Fibroblast of gingiva (primary cell): ENCODE measurements at regions not wholly inside any gene's neighbourhood (a gene's known extent, or its start where the extent isn't known, plus 50 kb on each side); places are given as distances from the start of the nearest gene placed in this dataset.

Experiments
- DNase-seq: peaks from one replicate; pipeline ENCODE4 v3.0.0-alpha.2; 2011; ENCODE audit warnings: low read depth

DNA sequence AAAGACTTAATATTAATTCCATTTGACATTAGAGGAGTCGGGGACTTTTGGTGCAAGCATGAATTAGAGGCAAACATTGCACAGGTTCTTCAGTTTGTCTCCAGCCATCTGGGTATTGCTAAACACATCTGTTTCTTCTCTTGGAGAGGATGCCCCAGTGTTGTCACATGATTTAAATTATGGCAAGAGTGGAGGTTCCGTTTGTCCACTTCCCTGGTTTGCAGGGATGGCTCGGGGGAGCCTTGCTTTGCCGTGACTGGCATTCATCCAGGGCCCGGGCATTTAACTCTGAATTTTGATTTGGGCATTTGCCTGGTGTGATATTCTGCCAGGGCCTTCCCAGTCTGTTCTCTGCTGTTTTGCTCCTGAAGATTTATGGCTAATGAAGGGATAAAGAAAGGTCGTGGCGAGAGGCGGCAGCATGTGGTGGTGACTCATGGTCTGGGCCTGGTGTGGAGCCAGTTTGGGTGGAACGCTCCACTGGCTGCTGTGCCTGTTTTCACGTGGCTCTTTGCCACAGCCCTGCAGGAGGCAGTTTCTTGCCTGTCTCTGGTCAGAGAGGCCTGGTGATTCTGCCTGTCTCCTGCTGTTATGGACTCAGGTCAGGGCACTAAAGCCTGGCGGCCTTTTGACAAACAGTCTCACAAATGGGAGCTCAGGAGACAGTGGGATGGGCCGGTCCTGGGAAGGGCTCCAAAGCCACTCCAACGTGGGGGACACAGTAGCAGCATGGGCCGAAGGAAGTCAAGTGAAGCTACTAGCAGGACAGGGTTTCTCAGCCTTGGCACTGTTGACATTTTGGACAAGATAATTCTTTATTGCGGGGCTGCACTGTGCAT is 99.4 kb upstream of the PGRMC2 start:
- peak; percentile 99 for DNase-seq

DNA sequence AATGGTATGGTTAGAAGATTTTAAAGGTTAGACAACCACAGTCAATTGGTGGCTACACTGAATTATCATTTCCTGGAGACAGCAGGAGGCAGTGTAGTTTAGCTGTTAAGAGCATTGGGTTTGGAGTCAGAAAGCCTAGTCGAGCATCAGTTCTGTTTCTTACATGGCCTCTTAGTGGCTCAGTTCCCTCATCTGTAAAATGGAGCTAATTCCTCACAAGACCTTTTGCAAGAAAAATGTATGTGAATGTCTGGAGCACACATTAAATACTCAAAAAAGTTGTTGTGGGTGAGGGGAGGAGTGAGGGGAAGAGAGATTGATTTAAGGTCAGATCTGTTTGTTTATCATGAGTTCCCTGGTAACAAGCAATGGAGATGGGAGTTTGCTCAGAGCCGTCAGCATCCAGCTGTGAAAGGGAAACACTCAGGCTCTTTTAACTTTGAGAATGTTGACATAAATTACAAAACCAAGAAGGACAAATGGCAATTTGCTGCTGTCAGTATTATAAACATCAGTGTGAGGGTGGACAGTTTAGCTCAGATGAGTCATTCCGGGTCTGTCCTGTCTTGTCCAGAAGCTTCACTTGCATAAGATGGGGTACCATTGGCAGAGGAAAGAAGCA is 98.2 kb upstream of the PGRMC2 start:
- DNase-seq, result peak; percentile 77

DNA sequence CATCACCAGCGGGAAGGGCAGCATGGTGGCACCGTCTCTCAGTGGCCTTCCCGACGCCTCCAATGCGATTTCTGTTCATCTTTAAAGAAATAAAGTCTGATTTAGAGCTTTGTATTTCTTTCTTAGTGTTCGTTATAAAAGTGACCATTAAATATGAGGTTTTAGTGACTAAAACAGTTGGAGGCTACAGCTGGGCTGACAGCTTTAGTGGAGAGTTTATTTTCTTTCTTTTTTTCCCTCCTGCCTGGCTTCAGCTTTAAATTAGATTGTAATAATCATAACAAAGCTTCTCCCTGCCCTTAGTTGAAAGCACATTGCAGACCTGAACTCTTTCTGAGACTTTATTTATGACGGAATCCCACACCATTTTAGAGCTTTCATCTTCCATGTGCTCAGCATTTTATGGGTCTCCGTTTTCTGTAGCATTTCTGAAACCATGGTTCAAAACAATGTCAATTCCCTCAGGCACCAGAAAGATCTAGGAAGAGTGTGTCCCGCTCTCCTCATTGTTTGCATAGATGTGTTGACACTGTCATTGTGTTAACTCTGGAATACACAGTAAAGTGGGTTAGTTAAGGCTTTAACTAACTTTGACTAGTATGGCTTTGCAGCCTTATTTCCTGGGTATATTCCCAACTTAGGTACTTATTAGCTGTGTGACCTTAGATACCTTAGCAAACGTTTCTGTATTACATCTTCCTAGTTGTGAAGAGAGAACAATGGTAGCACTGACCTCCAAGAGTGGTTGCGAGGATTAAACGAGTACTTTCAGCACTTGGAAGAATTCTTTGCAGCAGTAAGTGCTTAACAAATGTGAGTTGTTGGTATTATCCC is 97.4 kb upstream of the PGRMC2 start:
- DNase-seq, result no peak

DNA sequence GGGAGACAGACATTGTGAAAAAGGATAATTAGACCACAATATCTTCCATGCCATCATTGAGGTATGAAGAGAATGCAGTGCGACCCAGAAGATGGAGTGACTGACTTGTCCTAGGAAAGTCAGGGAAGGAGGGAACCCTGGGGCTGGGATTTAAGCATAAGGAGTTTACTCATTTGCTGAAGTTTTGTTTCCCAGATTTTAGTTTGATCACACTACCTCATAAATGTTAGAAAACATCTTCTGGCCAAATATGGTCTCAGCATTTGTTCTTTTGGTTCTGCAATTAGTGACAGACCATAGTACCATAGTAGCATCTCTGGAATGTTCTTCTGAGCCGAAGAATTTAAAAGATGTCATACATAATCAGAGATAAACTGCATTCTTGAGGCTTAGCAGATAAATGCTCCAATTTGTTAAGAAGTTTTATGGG is 96.5 kb upstream of the PGRMC2 start:
- DNase-seq, result peak; percentile 82

DNA sequence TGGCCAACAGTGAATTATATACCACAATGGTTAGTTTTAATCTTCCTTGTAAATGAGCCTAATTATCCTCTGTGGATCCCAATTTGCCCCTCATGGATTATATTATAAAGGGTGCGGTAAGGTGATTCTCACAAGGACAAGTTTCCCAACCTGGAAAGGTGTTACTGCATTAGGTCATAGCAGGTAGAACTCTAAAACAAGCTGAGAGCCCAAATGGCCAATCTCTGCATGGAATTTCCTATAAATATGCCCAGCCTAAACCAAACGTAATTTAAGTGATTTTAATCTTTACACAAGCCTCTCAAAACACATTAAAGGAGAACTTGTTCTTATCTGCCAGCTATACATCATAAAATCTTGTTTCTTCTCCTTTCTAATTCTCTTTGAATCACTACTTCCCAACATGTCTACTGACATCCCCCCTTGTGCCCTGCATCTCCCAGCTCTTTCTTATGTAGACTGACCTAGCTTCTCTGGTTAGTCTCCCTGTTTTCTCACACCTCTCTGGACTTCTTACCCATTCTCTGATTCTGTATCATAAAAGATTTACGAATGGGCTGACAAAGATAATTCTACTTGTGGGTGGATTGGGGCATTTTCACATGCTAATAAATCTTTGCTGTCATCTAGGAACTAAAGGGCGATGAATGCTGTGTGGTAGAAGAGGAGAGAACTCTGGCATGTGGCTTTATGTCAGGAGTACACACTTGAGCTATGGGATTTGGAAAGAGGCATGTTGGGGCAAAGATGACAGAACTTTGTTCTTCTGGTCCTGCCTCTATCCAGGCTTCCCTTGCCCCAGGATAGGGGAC is 94.3 kb upstream of the PGRMC2 start:
- DNase-seq, result no peak

DNA sequence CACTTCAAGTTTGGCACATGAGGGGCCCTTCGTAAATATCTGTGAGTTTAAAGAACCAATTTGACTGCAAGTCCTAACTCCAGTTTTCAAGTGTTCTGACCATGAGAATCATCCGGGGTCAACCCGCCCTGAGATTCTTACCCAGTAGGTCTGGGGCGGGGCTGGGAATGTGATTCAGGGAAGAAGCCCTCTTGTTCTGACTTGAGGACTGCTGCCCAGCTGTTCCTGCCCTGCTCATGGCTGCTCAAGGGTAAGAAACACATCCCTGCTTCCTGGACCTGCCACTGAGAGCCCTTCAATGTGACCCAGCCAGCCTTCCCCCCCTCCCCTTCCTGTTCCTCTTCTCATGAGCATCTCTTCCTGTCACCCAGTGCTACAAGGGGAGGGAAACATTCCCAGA is 92.7 kb upstream of the PGRMC2 start:
- DNase-seq, result no peak

DNA sequence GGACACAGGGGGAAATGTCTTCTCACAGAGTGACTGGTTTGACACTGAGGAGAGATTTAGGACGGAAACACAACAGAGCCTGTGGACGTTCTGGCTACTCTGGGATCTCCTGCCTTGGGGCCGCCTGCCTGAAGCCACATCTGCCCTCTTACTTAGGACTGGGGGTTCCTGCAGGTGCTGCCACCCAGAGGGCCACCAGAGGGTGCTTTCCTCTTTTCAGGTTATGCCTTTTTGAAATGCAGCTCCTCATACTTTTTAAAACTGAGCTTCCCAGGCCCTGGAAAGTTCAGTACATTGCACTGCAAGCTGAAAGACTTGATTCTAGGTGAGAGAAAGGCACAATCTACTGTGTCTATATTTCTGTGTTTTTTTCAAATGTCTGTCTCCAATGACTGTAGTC is 92.2 kb upstream of the PGRMC2 start:
- peak; percentile 34 for DNase-seq

DNA sequence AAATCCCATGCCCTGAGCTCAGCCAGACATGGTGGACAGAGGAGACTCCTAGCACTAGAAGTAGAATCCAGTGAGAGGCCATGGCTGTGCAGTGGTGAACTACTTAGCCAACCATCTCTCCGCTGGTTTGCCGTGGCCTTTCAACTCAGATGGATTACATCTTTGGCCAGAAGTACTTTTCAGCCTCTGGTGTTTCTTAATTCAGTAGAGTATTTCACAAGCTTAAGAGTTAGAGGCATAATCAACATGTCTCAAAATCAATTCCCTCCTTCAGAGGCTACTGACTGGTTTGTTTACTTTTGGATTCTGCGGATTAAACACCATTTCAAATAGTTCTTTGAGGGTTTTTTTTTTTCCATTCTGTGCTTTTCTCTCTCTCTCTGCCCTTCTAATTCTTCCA is 91.1 kb upstream of the PGRMC2 start:
- DNase-seq, result peak; percentile 76

DNA sequence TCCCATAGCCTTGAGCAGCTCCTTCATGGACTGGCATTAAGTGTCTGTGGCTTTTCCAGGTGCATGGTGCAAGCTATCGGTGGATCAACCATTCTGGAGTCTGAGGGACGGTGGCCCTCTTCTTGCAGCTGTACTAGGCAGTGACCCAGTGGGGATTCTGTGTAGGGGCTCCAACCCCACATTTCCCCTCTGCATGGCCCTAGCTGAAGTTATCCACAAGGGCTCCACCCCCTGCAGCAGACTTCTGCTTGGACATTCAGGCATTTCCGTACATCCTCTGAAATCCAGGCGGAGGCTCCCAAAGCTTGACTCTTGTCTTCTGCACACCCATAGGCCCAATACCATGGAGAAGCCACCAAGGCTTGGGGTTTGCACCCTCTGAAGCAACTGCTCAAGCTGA is 89.3 kb upstream of the PGRMC2 start:
- no peak for DNase-seq

DNA sequence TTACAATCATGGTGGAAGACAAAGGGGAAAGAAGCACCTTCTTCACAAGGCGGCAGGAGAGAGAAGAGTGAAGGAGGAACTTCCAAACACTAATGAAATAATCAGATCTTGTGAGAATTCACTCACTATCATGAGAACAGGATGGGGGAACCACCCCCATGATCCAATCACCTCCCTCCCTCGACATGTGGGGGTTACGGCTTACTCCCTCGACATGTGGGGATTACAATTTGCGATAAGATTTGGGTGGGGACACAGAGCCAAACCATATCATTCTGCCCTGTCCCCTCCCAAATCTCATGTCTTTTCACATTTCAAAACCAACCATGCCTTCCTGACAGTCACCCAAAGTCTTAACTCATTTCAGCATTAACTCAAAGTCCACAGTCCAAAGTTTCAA is 88.7 kb upstream of the PGRMC2 start:
- DNase-seq, result no peak

DNA sequence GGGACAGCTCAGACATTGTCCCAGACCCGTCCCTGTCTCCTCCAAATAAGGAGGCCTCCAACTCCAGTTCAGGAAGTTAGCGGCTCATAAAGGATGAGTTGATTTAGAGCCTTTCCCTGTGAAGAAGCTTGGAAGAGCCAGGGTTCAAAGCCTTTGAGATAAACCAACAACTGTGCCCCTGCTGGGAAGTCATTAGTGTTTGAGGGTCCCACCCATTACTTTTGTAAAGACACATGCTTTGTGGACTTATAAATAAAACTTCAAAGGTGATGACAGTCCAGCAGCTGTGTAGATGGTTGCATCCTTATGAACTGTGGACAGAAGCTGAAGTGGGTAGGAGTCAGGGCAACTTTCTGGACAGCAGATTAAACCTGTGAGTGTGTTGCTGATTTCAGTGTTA is 86.0 kb upstream of the PGRMC2 start:
- no peak for DNase-seq

DNA sequence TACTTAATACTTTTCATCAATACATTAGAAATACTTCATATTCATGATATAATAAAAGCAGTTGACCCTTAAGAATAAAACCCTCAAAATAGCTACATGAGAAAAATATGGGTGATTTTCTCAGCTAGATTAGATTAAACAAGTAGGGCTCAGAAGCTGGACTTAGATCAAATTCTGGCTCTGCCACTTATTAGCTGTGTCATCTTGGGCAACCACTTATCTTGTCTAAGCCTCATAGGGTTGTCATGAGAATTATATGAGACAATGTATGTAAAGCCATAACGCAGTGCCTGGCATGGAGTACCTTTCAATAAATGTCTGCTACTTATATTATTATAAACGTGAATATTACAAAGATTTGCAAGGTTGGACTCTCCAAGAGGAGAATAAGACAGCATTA is 84.3 kb upstream of the PGRMC2 start:
- DNase-seq, result no peak

DNA sequence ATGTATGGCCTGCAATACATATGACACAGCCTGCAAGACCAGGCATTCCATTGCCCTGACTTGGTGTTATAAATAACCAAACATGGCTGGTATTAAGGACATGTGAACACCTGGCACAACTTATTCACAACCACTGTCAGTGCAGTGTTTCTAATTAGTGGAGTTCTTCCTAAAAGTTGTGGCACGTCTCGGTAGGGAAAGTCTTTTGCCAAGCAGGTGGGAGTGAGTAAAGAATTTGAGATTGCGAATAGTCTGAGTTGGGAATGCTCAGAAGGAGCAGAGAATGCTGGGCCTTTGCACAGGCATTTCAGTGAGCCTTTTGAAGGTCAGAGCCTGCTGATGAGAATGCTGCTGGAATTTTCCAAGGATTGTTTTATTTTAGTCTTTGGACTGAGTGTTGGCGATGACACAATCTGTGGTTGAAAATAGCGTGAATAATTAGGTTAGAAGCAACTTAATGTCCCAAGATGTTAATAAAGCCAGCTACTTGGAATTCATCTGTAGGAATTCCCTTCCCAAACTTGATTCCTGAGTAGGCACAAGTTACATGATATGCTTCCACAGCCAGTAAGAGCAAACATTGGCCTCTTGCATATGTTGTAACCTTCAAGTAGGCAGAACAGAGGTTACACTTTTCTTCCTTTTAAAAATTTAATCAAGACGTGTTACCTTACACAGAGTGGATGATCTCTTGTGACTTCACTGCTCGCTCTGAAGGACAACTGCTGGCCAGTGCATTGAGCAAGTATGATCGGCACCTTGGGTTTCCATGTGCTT is 83.6 kb upstream of the PGRMC2 start:
- peak; percentile 92 for DNase-seq

DNA sequence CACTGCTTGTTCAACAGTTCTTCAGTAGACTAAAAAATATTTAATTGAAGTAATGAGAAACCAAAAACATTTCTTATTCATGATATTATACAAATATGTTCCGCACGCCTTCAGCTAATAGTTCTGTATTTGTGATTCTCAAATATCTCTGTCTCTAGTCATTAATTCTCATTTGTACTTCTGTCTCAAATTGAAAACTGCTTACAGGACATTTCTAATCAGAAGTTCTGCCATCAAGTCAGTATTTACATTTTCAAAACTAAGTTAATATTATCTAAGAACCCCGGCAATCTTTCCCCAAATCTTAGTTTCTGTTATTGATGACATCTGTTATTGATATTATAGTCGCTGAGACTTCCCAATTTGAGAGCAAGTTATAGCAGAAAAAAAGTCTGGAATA is 78.6 kb upstream of the PGRMC2 start:
- DNase-seq, result no peak

DNA sequence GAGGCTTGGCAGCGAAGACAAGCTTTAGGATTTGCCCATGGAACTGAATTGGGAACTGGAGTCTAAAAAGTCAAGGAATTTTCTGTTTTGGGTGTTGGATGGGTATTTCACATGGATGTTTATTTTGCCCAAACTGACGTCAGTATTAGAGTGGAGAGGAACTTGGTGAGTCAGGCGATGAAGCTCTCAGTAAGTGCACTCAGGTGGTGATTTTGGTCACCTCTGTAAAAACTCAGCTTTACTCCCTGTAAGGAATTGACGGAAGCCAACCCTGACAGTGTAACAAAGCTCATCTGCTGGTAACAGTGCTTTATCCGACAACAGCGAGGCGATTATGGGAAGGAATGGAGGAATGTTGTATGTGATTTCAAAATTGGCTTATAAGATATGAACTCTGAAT is 77.0 kb upstream of the PGRMC2 start:
- DNase-seq, result no peak

DNA sequence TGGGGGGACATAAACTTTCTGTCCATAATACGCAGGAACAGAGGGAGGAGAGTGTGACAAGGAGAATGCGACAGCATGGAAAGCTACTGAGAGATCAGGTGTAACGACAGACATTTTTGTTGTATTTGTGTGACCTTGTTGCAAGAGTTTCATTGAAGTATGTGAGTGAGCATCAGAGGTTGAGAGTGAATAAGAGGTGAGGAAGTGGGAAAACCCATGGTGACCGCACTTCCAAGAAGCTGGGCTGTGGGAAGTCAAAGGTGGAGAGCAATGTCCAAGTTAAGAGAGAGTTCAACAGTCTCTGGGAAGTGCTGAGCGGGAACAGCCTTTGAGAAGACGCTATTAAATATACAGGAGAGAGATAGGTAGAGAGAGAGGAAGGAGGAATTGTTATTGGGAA is 76.4 kb upstream of the PGRMC2 start:
- no peak for DNase-seq

DNA sequence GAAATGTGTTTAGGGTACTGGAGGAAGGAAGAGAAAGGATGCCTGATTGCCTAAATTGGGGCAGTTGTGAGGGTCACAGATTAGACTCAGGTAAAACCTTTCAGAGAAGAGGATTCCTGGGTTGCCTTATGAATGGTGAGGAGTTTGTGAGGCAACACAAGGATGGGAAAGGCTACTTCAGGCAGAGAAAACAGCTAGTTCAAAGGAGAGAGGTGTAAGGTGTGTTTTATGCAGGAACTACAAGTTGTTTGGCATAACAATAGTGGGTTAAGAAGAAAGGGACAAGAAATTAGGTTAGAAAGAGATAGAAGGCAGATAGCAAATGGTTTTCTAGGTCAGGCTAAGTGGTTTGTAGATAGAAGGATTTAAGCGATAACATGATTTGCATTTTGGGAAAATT is 75.1 kb upstream of the PGRMC2 start:
- no peak for DNase-seq

DNA sequence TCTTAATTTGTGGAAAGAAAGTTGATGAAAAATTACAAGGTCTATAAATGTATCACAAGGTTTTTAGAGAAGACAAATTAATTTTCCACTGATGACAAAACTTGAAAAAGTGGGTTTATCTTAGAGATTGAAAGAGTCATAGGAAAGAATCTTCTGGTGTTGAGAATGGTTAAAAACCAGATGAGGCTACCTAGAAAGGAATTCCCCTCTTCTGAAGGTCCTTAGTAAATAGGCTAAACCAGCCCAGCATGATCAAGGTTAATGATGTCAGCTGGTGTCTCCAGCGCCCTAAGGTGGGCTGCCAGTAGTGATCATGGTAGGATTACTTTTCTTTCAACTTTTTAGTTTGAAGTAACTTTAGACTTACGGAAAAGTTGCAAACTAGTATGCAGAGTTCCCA is 71.8 kb upstream of the PGRMC2 start:
- no peak for DNase-seq

DNA sequence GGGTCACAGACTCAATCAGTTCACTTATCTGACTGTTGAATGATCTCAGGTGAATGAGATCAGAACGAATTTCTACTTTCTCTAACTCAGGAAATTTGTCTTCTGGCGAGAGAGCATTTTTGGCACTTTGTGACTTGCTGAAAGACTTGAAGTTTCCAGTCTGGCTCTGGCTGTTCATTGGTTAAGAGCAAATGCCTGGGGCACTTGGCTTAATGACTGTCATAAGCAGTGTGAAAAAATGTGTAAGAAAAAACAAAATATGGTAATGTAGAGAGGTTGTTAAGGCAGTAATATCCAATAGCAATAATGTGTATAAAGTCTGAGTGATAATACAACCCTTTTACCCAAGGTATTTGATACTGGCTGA is 71.3 kb upstream of the PGRMC2 start:
- no peak for DNase-seq

DNA sequence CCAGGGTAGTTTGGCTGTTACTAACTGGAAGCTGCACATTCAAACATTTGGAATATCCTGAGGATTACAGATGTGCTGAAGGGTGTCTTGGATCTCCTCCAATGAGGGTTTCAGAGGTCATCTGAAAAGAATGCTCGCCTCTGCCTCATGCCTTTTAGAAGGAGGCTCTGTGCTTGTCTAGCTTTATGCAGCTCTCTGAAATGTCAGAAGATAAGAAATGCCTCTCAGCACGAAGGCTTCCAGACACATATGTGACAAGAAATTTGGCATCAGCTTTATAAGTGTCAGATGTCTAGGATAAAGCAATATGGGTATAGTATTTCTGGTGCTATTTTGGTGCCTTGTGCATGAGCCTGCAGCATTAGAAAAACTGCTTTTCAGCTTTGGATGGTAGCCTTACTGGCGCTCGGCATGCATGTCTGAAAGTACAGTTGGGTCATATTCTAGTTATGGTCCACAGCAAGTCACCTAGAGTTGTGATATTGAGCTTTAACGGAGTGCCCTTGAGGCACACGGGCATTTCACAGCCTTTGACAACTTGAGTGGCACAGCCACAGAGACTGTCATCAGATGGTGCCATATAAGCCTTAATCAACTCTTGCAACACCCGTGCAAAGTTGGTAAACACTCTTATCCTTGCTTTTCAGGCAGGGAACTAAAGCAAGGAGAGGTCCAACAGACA is 70.8 kb upstream of the PGRMC2 start:
- peak; percentile 89 for DNase-seq

DNA sequence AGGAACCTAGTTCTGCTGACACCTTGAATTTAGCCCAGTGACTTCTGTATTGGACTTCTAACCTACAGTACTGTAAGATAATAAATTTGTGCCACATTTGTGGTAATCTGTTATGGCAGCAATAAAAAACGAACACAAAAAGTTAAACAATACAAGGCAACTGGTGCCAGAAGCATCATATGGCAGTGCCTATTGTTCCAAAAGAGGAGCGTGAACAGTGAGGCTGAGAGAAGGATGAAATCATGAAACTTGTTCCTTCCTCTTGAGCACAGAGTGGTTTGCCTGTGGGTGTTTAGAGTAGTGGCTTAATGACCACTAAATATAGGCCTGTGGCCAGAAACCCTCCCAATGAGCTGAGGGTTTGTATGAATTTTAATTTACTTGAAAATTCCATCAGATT is 69.7 kb upstream of the PGRMC2 start:
- peak; percentile 8 for DNase-seq
